ENCODE measurements at regions not wholly inside any gene's neighbourhood (a gene's known extent, or its start where the extent isn't known, plus 50 kb on each side); places are given as distances from the start of the nearest gene placed in this dataset.

- H2AFZ ChIP-seq (ENCODE audit: low read depth, low read length) = no peak overlapping the region
- H4K20me1 ChIP-seq (ENCODE audit: insufficient read depth) = no peaks in the 10 kb centered on the region
- no peaks in the 10 kb centered on the region for H3K36me3 ChIP-seq (ENCODE audit: insufficient read depth, low read length)
- H3K27ac ChIP-seq (ENCODE audit: low read length) = no peak overlapping the region
- peaks cover 6% of the 10 kb centered on the region for H3K27me3 ChIP-seq (ENCODE audit: insufficient read depth, low read depth, low read length)
- H3K9me3 ChIP-seq (ENCODE audit: low read length) = no peaks in the 10 kb centered on the region
- no peaks in the 10 kb centered on the region for H3K9me2 ChIP-seq (ENCODE audit: insufficient read depth, low read length)
- no peak overlapping the region for H3K9ac ChIP-seq (ENCODE audit: low read length)
- H3F3A ChIP-seq (ENCODE audit: insufficient read depth, low read length, poor library complexity, severe bottlenecking) = no peaks in the 10 kb centered on the region
- H3K79me2 ChIP-seq (replicated peaks; ENCODE audit: insufficient read depth, low read length) = no peaks in the 10 kb centered on the region
- H3K4me2 ChIP-seq (ENCODE audit: low read length) = no peak overlapping the region
- no peak overlapping the region for H3K4me3 ChIP-seq (ENCODE audit: low read length)
- TF ChIP-seq POLR2AphosphoS5 (IDR thresholded peaks at IDR 0.05) (no peak), CTCF (IDR thresholded peaks at IDR 0.05; ENCODE audit: poor library complexity, severe bottlenecking) (no peak), EZH2 (IDR thresholded peaks at IDR 0.05; ENCODE audit: borderline replicate concordance, insufficient read depth, low read length, poor library complexity, severe bottlenecking) (no peak), TAF1 (IDR thresholded peaks at IDR 0.05; ENCODE audit: low read depth) (no peak), RAD21 (conservative IDR thresholded peaks at IDR 0.05) (no peak), MXI1 (conservative IDR thresholded peaks at IDR 0.05; ENCODE audit: poor library complexity, severe bottlenecking) (no peak), EP300 (conservative IDR thresholded peaks at IDR 0.05; ENCODE audit: poor library complexity, severe bottlenecking) (no peak), REST (IDR thresholded peaks at IDR 0.05; ENCODE audit: borderline replicate concordance) (no peak), SMC3 (conservative IDR thresholded peaks at IDR 0.05; ENCODE audit: poor library complexity) (no peak)
These were observed 307.6 kb downstream of the FGFR2 start for GRCh38 chr10:121290674-121291073.

- no peak overlapping the region for H3K9ac ChIP-seq (ENCODE audit: low read length)
- no peaks in the 10 kb centered on the region for H4K20me1 ChIP-seq (ENCODE audit: insufficient read depth)
- H3F3A ChIP-seq (ENCODE audit: insufficient read depth, low read length, poor library complexity, severe bottlenecking) = no peaks in the 10 kb centered on the region
- no peak overlapping the region for H3K4me3 ChIP-seq (ENCODE audit: low read length)
- no peak overlapping the region for H3K27ac ChIP-seq (ENCODE audit: low read length)
- peaks cover 6% of the 10 kb centered on the region for H3K27me3 ChIP-seq (ENCODE audit: insufficient read depth, low read depth, low read length)
- TF ChIP-seq REST (IDR thresholded peaks at IDR 0.05; ENCODE audit: borderline replicate concordance) = no peak
- TF ChIP-seq MXI1 (conservative IDR thresholded peaks at IDR 0.05; ENCODE audit: poor library complexity, severe bottlenecking) = no peak
- no peak for TF ChIP-seq POLR2AphosphoS5 (IDR thresholded peaks at IDR 0.05)
- no peak for TF ChIP-seq RAD21 (conservative IDR thresholded peaks at IDR 0.05)
- no peak for TF ChIP-seq TAF1 (IDR thresholded peaks at IDR 0.05; ENCODE audit: low read depth)
- no peak for TF ChIP-seq CTCF (IDR thresholded peaks at IDR 0.05; ENCODE audit: poor library complexity, severe bottlenecking)
- TF ChIP-seq EP300 (conservative IDR thresholded peaks at IDR 0.05; ENCODE audit: poor library complexity, severe bottlenecking) = no peak
- TF ChIP-seq SMC3 (conservative IDR thresholded peaks at IDR 0.05; ENCODE audit: poor library complexity) = no peak
- no peak for TF ChIP-seq EZH2 (IDR thresholded peaks at IDR 0.05; ENCODE audit: borderline replicate concordance, insufficient read depth, low read length, poor library complexity, severe bottlenecking)
- H3K9me3 ChIP-seq (ENCODE audit: low read length) = no peaks in the 10 kb centered on the region
- no peak overlapping the region for H2AFZ ChIP-seq (ENCODE audit: low read depth, low read length)
- H3K4me2 ChIP-seq (ENCODE audit: low read length) = no peak overlapping the region
- no peaks in the 10 kb centered on the region for H3K9me2 ChIP-seq (ENCODE audit: insufficient read depth, low read length)
- no peaks in the 10 kb centered on the region for H3K79me2 ChIP-seq (replicated peaks; ENCODE audit: insufficient read depth, low read length)
- H3K36me3 ChIP-seq (ENCODE audit: insufficient read depth, low read length) = no peaks in the 10 kb centered on the region
These were observed 306.9 kb downstream of the FGFR2 start for GRCh38 chr10:121291376-121291775.
